OCI-LY7 (cell line): ENCODE measurements at regions not wholly inside any gene's neighbourhood (a gene's known extent, or its start where the extent isn't known, plus 50 kb on each side); places are given as distances from the start of the nearest gene placed in this dataset.

Experiments used
- BruUV-seq: library from RNA; stranded (reverse); fragments of 400-500 nt; replicated peaks from 2 replicates; lab custom pipeline; 2021; lab: Mats Ljungman, UMichigan
- CTCF ChIA-PET: fragments of 300-600 bp; sonication (Branson Sonifier 250); formaldehyde crosslinking; loops from one replicate; lab custom pipeline; 2022; ENCODE audit warnings: antibody characterized with exemption; ENCODE audit not compliant: unreplicated experiment; lab: Charles Lee
- POLR2A ChIA-PET: fragments of 300-600 bp; sonication (Branson Sonifier 250); formaldehyde crosslinking; loops from one replicate; lab custom pipeline; 2022; ENCODE audit warnings: antibody characterized with exemption; lab: Charles Lee
- DNase-seq: peaks from one replicate; pipeline ENCODE4 v3.0.0-alpha.2; 2015; ENCODE audit warnings: low spot score
- H2AFZ ChIP-seq: fragments of 200-600 bp; sonication (generic), shearing (Covaris generic); 2 replicates; pipeline ENCODE4 v1.6.1; 2014; ENCODE audit warnings: mild to moderate bottlenecking, antibody characterized with exemption, low read length, moderate library complexity
- H3K27ac ChIP-seq: fragments of 200-600 bp; sonication (generic); 2 replicates; pipeline ENCODE4 v1.5.1; 2014; ENCODE audit warnings: mixed run types, low read depth, mild to moderate bottlenecking, moderate library complexity, low read length, inconsistent platforms; ENCODE audit not compliant: poor library complexity, severe bottlenecking
- H3K36me3 ChIP-seq: fragments of 200-600 bp; sonication (generic); 2 replicates; pipeline ENCODE4 v1.6.1; 2014; ENCODE audit warnings: mild to moderate bottlenecking, antibody characterized with exemption, low read length, moderate library complexity, mixed read lengths; ENCODE audit not compliant: insufficient read depth
- H3K4me1 ChIP-seq: fragments of 200-600 bp; sonication (generic); 2 replicates; pipeline ENCODE4 v1.5.1; 2014; ENCODE audit warnings: mild to moderate bottlenecking, low read length; ENCODE audit not compliant: insufficient read depth, poor library complexity, severe bottlenecking
- H3K4me2 ChIP-seq: fragments of 200-600 bp; sonication (generic); 2 replicates; pipeline ENCODE4 v1.6.1; 2014; ENCODE audit warnings: mild to moderate bottlenecking, low read length
- H3K4me3 ChIP-seq: fragments of 200-600 bp; sonication (generic); 2 replicates; pipeline ENCODE4 v1.5.1; 2014; ENCODE audit warnings: mild to moderate bottlenecking, low read depth, low read length; ENCODE audit not compliant: poor library complexity, severe bottlenecking
- H3K79me2 ChIP-seq: fragments of 200-600 bp; sonication (generic); 2 replicates; pipeline ENCODE4 v1.6.1; 2016; ENCODE audit warnings: low read depth, mild to moderate bottlenecking, low read length, moderate library complexity, mixed read lengths; ENCODE audit not compliant: insufficient read depth
- H3K9me2 ChIP-seq: fragments of 200-600 bp; sonication (generic); 2 replicates; pipeline ENCODE4 v1.6.1; 2016; ENCODE audit warnings: mild to moderate bottlenecking, low read length, mixed read lengths; ENCODE audit not compliant: insufficient read depth
- H3K9me3 ChIP-seq: fragments of 200-600 bp; sonication (generic); 2 replicates; pipeline ENCODE4 v1.6.1; 2014; ENCODE audit warnings: mild to moderate bottlenecking, mixed run types, low read length, mixed read lengths
- H4K20me1 ChIP-seq: fragments of 200-600 bp; sonication (generic); 2 replicates; pipeline ENCODE4 v1.6.1; 2014; ENCODE audit warnings: mild to moderate bottlenecking, antibody characterized with exemption, low read length, moderate library complexity, mixed read lengths; ENCODE audit not compliant: insufficient read depth
- EZH2phosphoT487 ChIP-seq: fragments of 200-600 bp; sonication (generic); IDR thresholded peaks from 2 replicates; pipeline ENCODE4 v1.6.1; 2018; ENCODE audit warnings: low read depth, borderline replicate concordance, mild to moderate bottlenecking, mixed run types, antibody characterized with exemption, low read length, moderate library complexity, mixed read lengths
- intact Hi-C: fragments of 100-400 bp; cut with micrococcal nuclease; formaldehyde crosslinking; loops from one replicate; pipeline ENCODE4 v1.10.0; 2022; ENCODE audit not compliant: unreplicated experiment
- TF ChIP-seq, protein P1 (sequence below): fragments of 200-600 bp; sonication (generic); conservative IDR thresholded peaks from 2 replicates; pipeline ENCODE4 v1.5.1; 2014; ENCODE audit warnings: mild to moderate bottlenecking, antibody characterized with exemption, low read length, moderate library complexity, mixed read lengths

DNA sequence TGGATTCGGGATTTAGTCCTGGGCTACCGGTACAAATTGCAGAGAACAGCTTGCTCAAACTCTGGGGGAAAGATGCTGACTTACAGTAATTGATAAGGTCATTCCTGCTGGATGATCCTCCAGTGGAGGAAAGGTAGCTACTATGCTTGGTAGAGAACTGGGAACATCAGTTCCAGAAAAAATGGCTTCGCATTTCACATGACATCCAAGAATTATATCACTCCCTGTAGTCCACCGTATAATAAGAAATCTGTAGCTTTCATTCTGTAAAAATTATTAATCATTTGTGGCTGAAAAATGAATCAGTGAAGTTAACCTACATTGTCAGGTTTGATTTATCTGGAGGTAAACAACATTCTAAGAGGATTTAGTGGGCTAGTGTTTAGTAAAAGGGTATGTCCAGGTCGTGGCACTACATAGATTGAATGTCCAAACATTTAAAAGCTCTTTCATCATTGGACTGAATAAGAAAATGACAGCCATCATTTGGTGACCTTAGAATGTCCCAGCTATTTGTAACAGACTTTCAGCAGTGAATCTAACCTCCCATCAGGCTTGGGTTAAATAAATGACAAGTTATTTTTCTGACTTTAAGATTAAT is 203.2 kb upstream of the TMCO5A start:
- no peaks in the 10 kb centered on the region for H3K9me3 ChIP-seq
- no peak overlapping the region for H3K4me2 ChIP-seq
- H3K79me2 ChIP-seq = no peaks in the 10 kb centered on the region
- no peak for DNase-seq
- CTCF ChIA-PET = no interaction called here
- intact Hi-C loops = no loop called here
- BruUV-seq = no TSS peak
- no peaks in the 10 kb centered on the region for H3K36me3 ChIP-seq
- POLR2A ChIA-PET = interaction anchor here (0.6 to 1.3 kb wide), 4 partner anchors 9 to 1285 kb away, joined by 3 to 4 read pairs (median 3); no protein-coding TSS in a partner anchor
- no peaks in the 10 kb centered on the region for H3K4me1 ChIP-seq
- no peak overlapping the region for H2AFZ ChIP-seq
- no peak overlapping the region for H3K4me3 ChIP-seq
- H4K20me1 ChIP-seq = no peaks in the 10 kb centered on the region
- no peaks in the 10 kb centered on the region for H3K9me2 ChIP-seq
- TF ChIP-seq, protein P1, sequence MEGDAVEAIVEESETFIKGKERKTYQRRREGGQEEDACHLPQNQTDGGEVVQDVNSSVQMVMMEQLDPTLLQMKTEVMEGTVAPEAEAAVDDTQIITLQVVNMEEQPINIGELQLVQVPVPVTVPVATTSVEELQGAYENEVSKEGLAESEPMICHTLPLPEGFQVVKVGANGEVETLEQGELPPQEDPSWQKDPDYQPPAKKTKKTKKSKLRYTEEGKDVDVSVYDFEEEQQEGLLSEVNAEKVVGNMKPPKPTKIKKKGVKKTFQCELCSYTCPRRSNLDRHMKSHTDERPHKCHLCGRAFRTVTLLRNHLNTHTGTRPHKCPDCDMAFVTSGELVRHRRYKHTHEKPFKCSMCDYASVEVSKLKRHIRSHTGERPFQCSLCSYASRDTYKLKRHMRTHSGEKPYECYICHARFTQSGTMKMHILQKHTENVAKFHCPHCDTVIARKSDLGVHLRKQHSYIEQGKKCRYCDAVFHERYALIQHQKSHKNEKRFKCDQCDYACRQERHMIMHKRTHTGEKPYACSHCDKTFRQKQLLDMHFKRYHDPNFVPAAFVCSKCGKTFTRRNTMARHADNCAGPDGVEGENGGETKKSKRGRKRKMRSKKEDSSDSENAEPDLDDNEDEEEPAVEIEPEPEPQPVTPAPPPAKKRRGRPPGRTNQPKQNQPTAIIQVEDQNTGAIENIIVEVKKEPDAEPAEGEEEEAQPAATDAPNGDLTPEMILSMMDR = no peak
- no peak for TF ChIP-seq EZH2phosphoT487
- no peak overlapping the region for H3K27ac ChIP-seq

DNA sequence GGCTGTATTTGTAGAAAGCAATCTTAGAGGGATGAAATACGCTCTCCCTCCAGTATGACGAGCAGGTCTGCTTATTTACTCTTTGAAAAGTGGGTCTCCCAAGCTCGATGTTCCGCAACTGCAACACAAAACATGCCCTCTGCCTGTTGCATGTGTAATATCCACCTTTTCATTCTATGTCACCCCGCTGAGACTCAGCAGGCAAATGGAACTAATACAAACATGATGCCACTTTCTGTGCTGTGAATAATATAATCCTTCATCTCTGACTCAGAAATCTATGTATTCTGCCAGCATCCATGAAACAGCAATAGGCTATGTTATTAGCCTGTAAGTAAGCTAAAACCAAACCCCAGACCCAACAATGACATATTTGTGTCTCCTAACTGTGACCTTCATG is 200.8 kb upstream of the TMCO5A start:
- H3K4me1 ChIP-seq = no peaks in the 10 kb centered on the region
- POLR2A ChIA-PET = interaction anchor here (0.6 kb wide), 1 partner anchor 501 kb away, joined by 5 read pairs; no protein-coding TSS in a partner anchor
- no peaks in the 10 kb centered on the region for H3K9me3 ChIP-seq
- no peak overlapping the region for H3K4me2 ChIP-seq
- DNase-seq = no peak
- no peaks in the 10 kb centered on the region for H4K20me1 ChIP-seq
- BruUV-seq = no TSS peak
- no peaks in the 10 kb centered on the region for H3K9me2 ChIP-seq
- TF ChIP-seq, protein P1 = no peak
- TF ChIP-seq EZH2phosphoT487 = no peak
- intact Hi-C loops = no loop called here
- no peaks in the 10 kb centered on the region for H3K36me3 ChIP-seq
- CTCF ChIA-PET = no interaction called here
- H3K79me2 ChIP-seq = no peaks in the 10 kb centered on the region
- H2AFZ ChIP-seq = no peak overlapping the region
- H3K27ac ChIP-seq = no peak overlapping the region
- H3K4me3 ChIP-seq = no peak overlapping the region

DNA sequence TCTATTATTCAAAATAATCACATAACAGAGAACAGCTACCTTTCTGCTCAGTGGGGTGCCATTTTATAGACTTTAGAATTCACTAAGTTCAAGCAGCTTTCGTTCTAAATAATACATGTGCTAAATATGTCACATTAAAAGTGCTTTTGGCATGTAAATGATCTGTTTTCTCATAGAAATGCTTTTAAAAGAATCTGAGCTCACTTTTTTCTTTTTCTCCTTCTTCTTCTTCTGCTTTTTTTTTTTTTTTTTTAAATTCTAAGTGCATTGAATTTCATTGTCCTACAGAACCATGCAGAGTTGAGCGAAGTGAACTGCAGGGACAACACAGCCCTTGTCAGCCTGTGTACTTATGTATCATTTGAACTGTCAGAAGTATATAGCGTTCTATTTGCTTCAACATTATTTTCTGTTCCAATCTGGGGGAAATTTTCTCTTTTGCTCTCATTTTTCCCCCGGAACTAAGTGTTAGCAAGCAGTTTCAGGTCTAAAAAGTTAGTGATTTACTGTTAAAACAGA is 193.8 kb upstream of the TMCO5A start:
- Histone ChIP-seq H3K27ac (no peak overlapping the region), H2AFZ (no peak overlapping the region), H3K9me2 (no peaks in the 10 kb centered on the region), H3K36me3 (no peaks in the 10 kb centered on the region), H3K4me3 (no peak overlapping the region), H3K9me3 (no peaks in the 10 kb centered on the region), H3K4me2 (no peak overlapping the region), H3K79me2 (no peaks in the 10 kb centered on the region), H3K4me1 (no peaks in the 10 kb centered on the region), H4K20me1 (no peaks in the 10 kb centered on the region)
- intact Hi-C loops = loop anchor here (5.0 kb wide), 1 partner anchor 52 kb away; no protein-coding TSS in a partner anchor
- ChIA-PET CTCF (no interaction called here), POLR2A (interaction anchor here (0.6 to 1.9 kb wide), 3 partner anchors 10 to 479 kb away, joined by 3 to 8 read pairs (median 4); no protein-coding TSS in a partner anchor)
- no peak for DNase-seq
- TF ChIP-seq, protein P1 = no peak
- TF ChIP-seq EZH2phosphoT487 = no peak
- no TSS peak for BruUV-seq
